Neuronal stem cell (in vitro differentiated cells): ENCODE measurements at regions not wholly inside any gene's neighbourhood (a gene's known extent, or its start where the extent isn't known, plus 50 kb on each side); places are given as distances from the start of the nearest gene placed in this dataset.
A peak's percentile ranks its signal among the peaks of the same experiment; 100 is the strongest.

Experiments
- DNase-seq: peaks from one replicate; pipeline ENCODE4 v3.0.0-alpha.2; 2013; ENCODE audit warnings: low spot score
- H2AFZ ChIP-seq: one replicate; pipeline ENCODE4 v1.6.1; 2013; ENCODE audit warnings: mild to moderate bottlenecking, low read length, inconsistent platforms
- H2AK5ac ChIP-seq: 2 replicates; pipeline ENCODE4 v1.6.1; 2013; ENCODE audit warnings: low read depth, mild to moderate bottlenecking, inconsistent platforms, low read length, moderate library complexity, mixed read lengths
- H2BK120ac ChIP-seq: 2 replicates; pipeline ENCODE4 v1.6.1; 2013; ENCODE audit warnings: low read depth, mild to moderate bottlenecking, inconsistent platforms, low read length, moderate library complexity, mixed read lengths
- H2BK12ac ChIP-seq: one replicate; pipeline ENCODE4 v1.6.1; 2013; ENCODE audit warnings: low read length, inconsistent platforms
- H2BK15ac ChIP-seq: 2 replicates; pipeline ENCODE4 v1.6.1; 2013; ENCODE audit warnings: mild to moderate bottlenecking, low read length, inconsistent platforms, mixed read lengths
- H2BK5ac ChIP-seq: one replicate; pipeline ENCODE4 v1.6.1; 2013; ENCODE audit warnings: inconsistent platforms, mild to moderate bottlenecking, low read length, moderate library complexity
- H3K14ac ChIP-seq: one replicate; pipeline ENCODE4 v1.6.1; 2013; ENCODE audit warnings: low read length, inconsistent platforms
- H3K18ac ChIP-seq: 2 replicates; pipeline ENCODE4 v1.6.1; 2013; ENCODE audit warnings: low read length, inconsistent platforms
- H3K23ac ChIP-seq: 2 replicates; pipeline ENCODE4 v1.6.1; 2013; ENCODE audit warnings: low read depth, mild to moderate bottlenecking, mixed read lengths, low read length, inconsistent platforms; ENCODE audit not compliant: poor library complexity
- H3K27ac ChIP-seq: replicated peaks from 3 replicates; pipeline ENCODE4 v1.5.1; 2013; ENCODE audit warnings: low read length, inconsistent platforms
- H3K27me3 ChIP-seq, 3 experiments: 2 replicates each; pipeline ENCODE4 v1.6.1; 2013; ENCODE audit warnings: low read length in 3 of 3, mild to moderate bottlenecking in 2 of 3, inconsistent platforms in 1 of 3, low read depth in 1 of 3, mixed read lengths in 1 of 3, moderate library complexity in 1 of 3; ENCODE audit not compliant: control insufficient read depth in 3 of 3, insufficient read depth in 3 of 3
- H3K36me3 ChIP-seq, 2 donors: replicated peaks in 1 of 2; 2 replicates each; pipeline ENCODE4 v1.6.1; 2013; ENCODE audit warnings: low read length in 2 of 2; ENCODE audit not compliant: control insufficient read depth in 2 of 2, insufficient read depth in 2 of 2
- H3K4ac ChIP-seq: 2 replicates; pipeline ENCODE4 v1.6.1; 2013; ENCODE audit warnings: inconsistent platforms, mild to moderate bottlenecking, low read length, moderate library complexity
- H3K4me1 ChIP-seq, 2 donors: 1 replicate in 1 of 2; 2 replicates in 1 of 2; pipeline ENCODE4 v1.6.1; 2013; ENCODE audit warnings: low read length in 2 of 2, low read depth in 1 of 2; ENCODE audit not compliant: control insufficient read depth in 2 of 2, insufficient read depth in 1 of 2
- H3K4me2 ChIP-seq: one replicate; pipeline ENCODE4 v1.6.1; 2013; ENCODE audit warnings: mild to moderate bottlenecking, low read length, inconsistent platforms; ENCODE audit not compliant: insufficient read depth, poor library complexity, severe bottlenecking
- H3K4me3 ChIP-seq, 2 donors: 2 replicates each; pipeline ENCODE4 v1.5.1; 2013; ENCODE audit warnings: low read length in 2 of 2, mild to moderate bottlenecking in 2 of 2, inconsistent platforms in 1 of 2, moderate library complexity in 1 of 2
- H3K79me1 ChIP-seq: one replicate; pipeline ENCODE4 v1.6.1; 2013; ENCODE audit warnings: low read depth, mild to moderate bottlenecking, inconsistent platforms, low read length, moderate library complexity
- H3K9ac ChIP-seq: one replicate; pipeline ENCODE4 v1.6.1; 2013; ENCODE audit warnings: mild to moderate bottlenecking, low read depth, low read length, inconsistent platforms; ENCODE audit not compliant: poor library complexity
- H3K9me3 ChIP-seq, 2 donors: replicated peaks in 1 of 2; 2 replicates each; pipeline versions ENCODE3 to v1.6.1; 2013; ENCODE audit warnings: low read length in 2 of 2, mild to moderate bottlenecking in 2 of 2, inconsistent platforms in 1 of 2, low read depth in 1 of 2, mixed read lengths in 1 of 2, moderate library complexity in 1 of 2; ENCODE audit not compliant: control insufficient read depth in 2 of 2, insufficient read depth in 1 of 2
- H4K8ac ChIP-seq: one replicate; pipeline ENCODE4 v1.6.1; 2013; ENCODE audit warnings: low read depth, mild to moderate bottlenecking, inconsistent platforms, low read length, moderate library complexity
- H4K91ac ChIP-seq: one replicate; pipeline ENCODE4 v1.6.1; 2013; ENCODE audit warnings: low read length, low read depth, mild to moderate bottlenecking, inconsistent platforms; ENCODE audit not compliant: poor library complexity
- WGBS, 2 donors: extraction: QIAGEN DNeasy Blood & Tissue Kit; methylation state at CpG; one replicate each; pipeline ENCODE4 v1.1.7; 2013; ENCODE audit warnings: missing lambda C conversion rate in 2 of 2, mixed read lengths in 1 of 2; ENCODE audit not compliant: insufficient read length in 2 of 2, insufficient replicate concordance in 1 of 2; ENCODE audit errors: extremely low coverage in 2 of 2; 5-methylcytosine and 5-hydroxymethylcytosine counted together

DNA sequence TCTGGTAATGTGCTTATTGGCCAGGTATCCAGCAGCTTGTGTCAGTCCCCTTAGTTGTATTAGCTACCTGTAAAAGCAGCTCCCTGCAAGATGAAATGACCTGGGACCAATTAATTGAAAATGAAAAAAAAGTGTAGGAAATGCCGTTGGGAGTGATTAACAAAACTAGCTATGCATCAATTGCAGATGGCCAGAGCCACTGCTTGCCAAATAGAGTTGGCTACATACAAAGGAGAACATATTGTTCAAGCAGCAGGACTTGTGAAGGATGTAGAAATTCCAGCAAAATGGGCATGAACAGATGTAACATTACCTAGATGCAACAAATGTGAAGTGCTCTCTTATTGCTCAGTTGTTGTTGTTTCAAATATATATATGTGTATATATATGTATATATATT lies 300.5 kb downstream of the PCDH17 start:
- no peaks in the 10 kb centered on the region for H3K36me3 ChIP-seq
- H4K8ac ChIP-seq: no peak overlapping the region
- no peak overlapping the region for H2BK5ac ChIP-seq
- no peak overlapping the region for H2BK12ac ChIP-seq
- H3K4me3 ChIP-seq: no peak overlapping the region
- no peak overlapping the region for H2AK5ac ChIP-seq
- no peaks in the 10 kb centered on the region for H3K27me3 ChIP-seq
- no peak overlapping the region for H3K14ac ChIP-seq
- H3K79me1 ChIP-seq: no peaks in the 10 kb centered on the region
- H2AFZ ChIP-seq: no peak overlapping the region
- no CpG with 5 or more reads among the region's 1 CpG for WGBS, 2 donors
- H2BK15ac ChIP-seq: no peak overlapping the region
- H3K4me2 ChIP-seq: no peak overlapping the region
- H3K9ac ChIP-seq: no peak overlapping the region
- no peak overlapping the region for H3K27ac ChIP-seq
- no peak overlapping the region for H3K4ac ChIP-seq
- H4K91ac ChIP-seq: no peak overlapping the region
- H3K9me3 ChIP-seq: no peaks in the 10 kb centered on the region
- no peak overlapping the region for H2BK120ac ChIP-seq
- no peak for DNase-seq
- no peak overlapping the region for H3K18ac ChIP-seq
- no peaks in the 10 kb centered on the region for H3K4me1 ChIP-seq
- no peak overlapping the region for H3K23ac ChIP-seq

DNA sequence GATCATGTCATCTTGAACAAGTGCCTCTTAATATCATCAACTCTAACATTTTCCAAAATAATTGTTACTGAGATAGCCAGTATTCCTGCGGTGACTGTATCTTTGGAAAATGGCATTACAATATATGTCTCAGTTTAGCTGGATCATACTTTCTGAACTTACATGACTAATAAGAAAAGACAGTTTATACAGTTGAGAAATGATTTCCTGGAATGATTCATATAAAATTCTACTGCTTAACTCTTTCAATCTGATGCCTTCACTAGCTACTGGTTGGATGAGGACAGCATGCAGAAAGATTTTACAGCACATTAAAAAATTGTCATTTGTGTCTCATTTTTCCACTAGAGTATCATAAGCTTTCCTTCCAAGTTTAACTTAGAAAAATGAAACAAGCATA lies 302.1 kb downstream of the PCDH17 start:
- WGBS, 2 donors: no CpG with 5 or more reads among the region's 1 CpG
- Histone ChIP-seq H2BK15ac (no peak overlapping the region), H2BK5ac (no peak overlapping the region), H3K79me1 (no peaks in the 10 kb centered on the region), H3K23ac (no peak overlapping the region), H2BK120ac (no peak overlapping the region), H3K4ac (no peak overlapping the region), H4K91ac (no peak overlapping the region), H3K27ac (no peak overlapping the region), H3K4me3 (no peak overlapping the region), H3K4me2 (no peak overlapping the region), H2BK12ac (no peak overlapping the region), H2AFZ (no peak overlapping the region), H4K8ac (no peak overlapping the region), H3K14ac (no peak overlapping the region), H2AK5ac (no peak overlapping the region), H3K18ac (no peak overlapping the region), H3K4me1 (no peaks in the 10 kb centered on the region), H3K9ac (no peak overlapping the region), H3K9me3 (no peaks in the 10 kb centered on the region), H3K36me3 (no peaks in the 10 kb centered on the region), H3K27me3 (no peaks in the 10 kb centered on the region)
- DNase-seq: no peak

DNA sequence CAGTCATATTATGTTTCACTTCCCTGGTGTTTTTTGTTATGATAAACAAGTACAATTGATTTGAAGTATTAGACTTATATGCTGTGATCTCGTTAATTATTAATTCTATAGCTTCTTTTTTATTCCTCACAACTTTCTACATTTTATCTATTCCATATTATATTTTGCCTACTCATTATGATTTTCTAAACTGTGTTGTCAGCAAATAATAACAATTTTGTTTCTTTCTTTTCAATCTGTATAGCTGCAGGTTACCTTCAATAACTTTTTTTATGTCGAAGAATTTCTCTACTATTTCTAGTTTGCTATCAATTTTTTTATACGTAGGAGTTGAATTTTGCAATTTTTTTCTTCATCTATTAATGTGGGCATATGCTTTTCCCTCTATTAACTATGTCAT lies 304.4 kb downstream of the PCDH17 start:
- no peak overlapping the region for H3K4ac ChIP-seq
- H2AK5ac ChIP-seq: no peak overlapping the region

DNA sequence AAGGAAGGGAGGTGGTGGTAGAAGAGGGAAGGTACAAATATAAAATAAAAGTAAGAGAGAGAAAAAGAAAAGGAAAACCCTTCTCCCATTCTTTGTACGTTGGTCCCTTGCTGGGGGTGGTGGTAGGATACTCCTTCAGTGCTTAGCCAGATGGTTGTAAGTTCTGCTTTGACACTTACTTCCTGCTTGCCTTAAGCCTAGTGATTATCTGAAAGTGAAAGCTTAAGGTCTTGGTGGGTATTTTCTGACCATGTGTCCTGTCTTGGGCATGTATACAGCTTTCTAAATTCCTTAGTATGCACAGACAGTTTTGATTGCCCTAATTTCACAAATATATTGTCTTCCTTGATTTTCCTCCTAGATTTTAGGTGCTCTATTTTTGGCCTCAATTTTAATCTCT lies 314.8 kb downstream of the PCDH17 start:
- no peak overlapping the region for H2BK12ac ChIP-seq
- no peak overlapping the region for H3K9ac ChIP-seq
- DNase-seq: no peak
- WGBS, 2 donors: no CpG with 5 or more reads among the region's 1 CpG
- no peak overlapping the region for H3K23ac ChIP-seq
- H3K4me3 ChIP-seq: no peak overlapping the region
- no peak overlapping the region for H2BK15ac ChIP-seq
- no peak overlapping the region for H3K18ac ChIP-seq
- H3K4me2 ChIP-seq: no peak overlapping the region
- no peak overlapping the region for H2BK120ac ChIP-seq
- no peaks in the 10 kb centered on the region for H3K79me1 ChIP-seq
- no peaks in the 10 kb centered on the region for H3K27me3 ChIP-seq
- no peak overlapping the region for H2BK5ac ChIP-seq
- H3K9me3 ChIP-seq: peaks cover 3 to 6% of the 10 kb centered on the region in 2 donors
- peak overlapping the region; percentile 74 for H2AFZ ChIP-seq
- no peak overlapping the region for H4K91ac ChIP-seq
- H2AK5ac ChIP-seq: no peak overlapping the region
- no peak overlapping the region for H3K14ac ChIP-seq
- no peak overlapping the region for H3K4ac ChIP-seq
- no peaks in the 10 kb centered on the region for H3K4me1 ChIP-seq
- no peak overlapping the region for H3K27ac ChIP-seq
- no peak overlapping the region for H4K8ac ChIP-seq
- H3K36me3 ChIP-seq: no peaks in the 10 kb centered on the region

More for the DNA sequence above, 304.4 kb downstream of the PCDH17 start:
- Histone ChIP-seq H3K23ac (no peak overlapping the region), H3K18ac (no peak overlapping the region), H3K4me3 (no peak overlapping the region), H4K8ac (no peak overlapping the region), H2BK12ac (no peak overlapping the region), H3K36me3 (no peaks in the 10 kb centered on the region), H2AFZ (no peak overlapping the region), H4K91ac (no peak overlapping the region), H3K14ac (no peak overlapping the region), H3K9me3 (no peaks in the 10 kb centered on the region), H2BK5ac (no peak overlapping the region), H3K4me2 (no peak overlapping the region), H3K4me1 (no peaks in the 10 kb centered on the region), H3K27ac (no peak overlapping the region), H2BK15ac (no peak overlapping the region), H3K9ac (no peak overlapping the region), H3K79me1 (no peaks in the 10 kb centered on the region), H3K27me3 (no peaks in the 10 kb centered on the region), H2BK120ac (no peak overlapping the region)
- no CpG with 5 or more reads among the region's 3 CpGs for WGBS, 2 donors
- DNase-seq: no peak
